ENCODE measurements at regions not wholly inside any gene's neighbourhood (a gene's known extent, or its start where the extent isn't known, plus 50 kb on each side); places are given as distances from the start of the nearest gene placed in this dataset.

- TF ChIP-seq RFX5 (IDR thresholded peaks at IDR 0.05; ENCODE audit: low read depth, low read length) (no peak), IRF3 (IDR thresholded peaks at IDR 0.05) (no peak), HCFC1 (IDR thresholded peaks at IDR 0.05; ENCODE audit: low read length) (no peak), DPF2 (IDR thresholded peaks at IDR 0.05) (no peak), EGR1 (IDR thresholded peaks at IDR 0.05; ENCODE audit: borderline replicate concordance in 1 of 2, low read depth in 2 of 2, low read length in 2 of 2) (no peak), ZBTB4 (CRISPR knock-in tag; IDR thresholded peaks at IDR 0.05) (no peak), POLR2A (IDR thresholded peaks at IDR 0.05; ENCODE audit: low read depth, low read length) (no peak), NR2C1 (IDR thresholded peaks at IDR 0.05) (no peak), RCOR1 (conservative IDR thresholded peaks at IDR 0.05; ENCODE audit: low read depth, low read length) (no peak), BMI1 (IDR thresholded peaks at IDR 0.05; ENCODE audit: borderline replicate concordance) (no peak), CBFB (IDR thresholded peaks at IDR 0.05; ENCODE audit: low read depth) (no peak), ZZZ3 (IDR thresholded peaks at IDR 0.05; ENCODE audit: control insufficient read depth, insufficient read length, low read depth) (no peak), PAX5 (IDR thresholded peaks at IDR 0.05; ENCODE audit: borderline replicate concordance, low read depth, low read length) (no peak), MEF2A (IDR thresholded peaks at IDR 0.05; ENCODE audit: insufficient read depth, low read depth, low read length) (no peak)
Measured at GRCh38 chr4:152072001-152072485, 311.2 kb upstream of the GATB start.

All from GM12878 (cell line).